Testis (tissue), 2 donors: ENCODE measurements at regions not wholly inside any gene's neighbourhood (a gene's known extent, or its start where the extent isn't known, plus 50 kb on each side); places are given as distances from the start of the nearest gene placed in this dataset.

Experiments used
- DNase-seq: peaks from one replicate; pipeline ENCODE4 v3.0.0-alpha.2; 2019
- H3K27ac ChIP-seq, 2 donors: fragments of 200-600 bp; sonication (generic); one replicate each; pipeline ENCODE4 v1.5.1; 2019
- H3K27me3 ChIP-seq: fragments of 200-600 bp; sonication (generic); one replicate; pipeline ENCODE4 v1.5.1; 2019
- H3K36me3 ChIP-seq: fragments of 200-600 bp; sonication (generic); one replicate; pipeline ENCODE4 v1.5.1; 2017; ENCODE audit warnings: low read depth; ENCODE audit errors: missing control alignments
- H3K4me1 ChIP-seq: fragments of 200-600 bp; sonication (generic); one replicate; pipeline ENCODE4 v1.5.1; 2019
- H3K4me3 ChIP-seq, 2 donors: fragments of 200-600 bp; sonication (generic); one replicate each; pipeline ENCODE4 v1.5.1; 2017 to 2019
- H3K9me3 ChIP-seq: fragments of 200-600 bp; sonication (generic); one replicate; pipeline ENCODE4 v1.5.1; 2017
- POLR2A ChIP-seq: fragments of 450-650 bp; IDR thresholded peaks from one replicate; pipeline ENCODE4 v1.6.1; 2017; ENCODE audit warnings: antibody characterized with exemption, mild to moderate bottlenecking, moderate library complexity
- WGBS, 2 donors: methylation state at CpG; one replicate each; pipeline ENCODE4 v1.1.5; 2018; 5-methylcytosine and 5-hydroxymethylcytosine counted together
- intact Hi-C: fragments of 100-400 bp; cut with DNase I; formaldehyde crosslinking; loops from one replicate; pipeline ENCODE4 v1.15.1; 2023; ENCODE audit warnings: low total_unique reads
- TF ChIP-seq, protein P1 (sequence below), 3 experiments: fragments of 450-650 bp in 2 of 3; fragments of 200-600 bp in 1 of 3; sonication (generic) in 1 of 3; IDR thresholded peaks; one replicate each; pipeline ENCODE4 v1.5.1; 2016 to 2019; ENCODE audit warnings: antibody characterized with exemption in 3 of 3, mild to moderate bottlenecking in 2 of 3, moderate library complexity in 1 of 3

DNA sequence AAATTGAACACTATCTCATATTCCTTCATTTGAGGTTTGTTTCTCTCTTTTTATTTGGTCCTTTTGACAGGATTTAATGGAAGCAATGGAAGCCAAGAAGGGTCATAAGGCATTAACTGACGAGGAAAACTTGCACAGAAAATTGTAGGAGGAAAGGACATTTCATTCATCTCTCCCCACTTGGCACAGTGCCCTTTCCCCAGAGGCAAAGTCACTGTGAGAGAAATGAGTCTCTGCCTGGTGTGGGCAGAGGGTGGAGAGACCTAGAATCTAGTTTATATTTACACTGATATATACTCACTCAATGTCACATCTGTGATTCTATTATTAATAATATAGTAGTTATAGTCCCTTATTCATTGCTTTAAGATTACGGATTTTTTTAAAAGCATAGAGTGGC, 324.6 kb upstream of the IL12A start:
- WGBS, 2 donors, result 60 to 71% methylated on average over 2 of the region's 2 CpGs
- Histone ChIP-seq H3K27me3 (no peaks in the 10 kb centered on the region), H3K4me3 (no peak overlapping the region), H3K36me3 (no peaks in the 10 kb centered on the region), H3K4me1 (no peaks in the 10 kb centered on the region), H3K27ac (no peak overlapping the region), H3K9me3 (no peaks in the 10 kb centered on the region)
- TF ChIP-seq POLR2A, result no peak
- TF ChIP-seq, protein P1, sequence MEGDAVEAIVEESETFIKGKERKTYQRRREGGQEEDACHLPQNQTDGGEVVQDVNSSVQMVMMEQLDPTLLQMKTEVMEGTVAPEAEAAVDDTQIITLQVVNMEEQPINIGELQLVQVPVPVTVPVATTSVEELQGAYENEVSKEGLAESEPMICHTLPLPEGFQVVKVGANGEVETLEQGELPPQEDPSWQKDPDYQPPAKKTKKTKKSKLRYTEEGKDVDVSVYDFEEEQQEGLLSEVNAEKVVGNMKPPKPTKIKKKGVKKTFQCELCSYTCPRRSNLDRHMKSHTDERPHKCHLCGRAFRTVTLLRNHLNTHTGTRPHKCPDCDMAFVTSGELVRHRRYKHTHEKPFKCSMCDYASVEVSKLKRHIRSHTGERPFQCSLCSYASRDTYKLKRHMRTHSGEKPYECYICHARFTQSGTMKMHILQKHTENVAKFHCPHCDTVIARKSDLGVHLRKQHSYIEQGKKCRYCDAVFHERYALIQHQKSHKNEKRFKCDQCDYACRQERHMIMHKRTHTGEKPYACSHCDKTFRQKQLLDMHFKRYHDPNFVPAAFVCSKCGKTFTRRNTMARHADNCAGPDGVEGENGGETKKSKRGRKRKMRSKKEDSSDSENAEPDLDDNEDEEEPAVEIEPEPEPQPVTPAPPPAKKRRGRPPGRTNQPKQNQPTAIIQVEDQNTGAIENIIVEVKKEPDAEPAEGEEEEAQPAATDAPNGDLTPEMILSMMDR (IDR thresholded peaks at IDR 0.05), result no peak
- intact Hi-C loops, result no loop called here
- DNase-seq, result no peak

DNA sequence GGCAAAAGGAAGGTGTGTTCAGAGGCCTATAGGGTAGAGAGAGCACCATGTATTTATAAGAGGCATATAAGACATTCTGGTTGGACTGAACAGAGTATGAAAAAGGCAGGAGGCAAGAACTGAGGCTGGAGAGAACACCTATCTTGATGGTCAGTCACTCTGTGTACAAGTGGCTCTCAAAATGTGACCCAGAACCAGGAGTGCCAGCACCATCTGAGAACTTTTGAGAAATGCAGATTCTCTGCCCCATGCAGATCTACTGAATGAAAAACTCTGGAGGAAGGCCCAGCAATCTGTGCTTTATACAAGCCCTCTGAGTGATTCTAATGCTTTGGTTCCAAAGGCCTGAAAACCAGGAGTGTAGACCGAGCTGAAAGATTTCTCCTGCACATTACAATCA, 324.0 kb upstream of the IL12A start:
- Histone ChIP-seq H3K36me3 (no peaks in the 10 kb centered on the region), H3K4me3 (no peak overlapping the region), H3K27ac (no peak overlapping the region), H3K27me3 (no peaks in the 10 kb centered on the region), H3K4me1 (no peaks in the 10 kb centered on the region), H3K9me3 (no peaks in the 10 kb centered on the region)
- TF ChIP-seq POLR2A, result no peak
- TF ChIP-seq, protein P1 (IDR thresholded peaks at IDR 0.05), result no peak
- no peak for DNase-seq
- WGBS, 2 donors, result 74 to 100% methylated on average over 1 of the region's 1 CpG
- intact Hi-C loops, result no loop called here

DNA sequence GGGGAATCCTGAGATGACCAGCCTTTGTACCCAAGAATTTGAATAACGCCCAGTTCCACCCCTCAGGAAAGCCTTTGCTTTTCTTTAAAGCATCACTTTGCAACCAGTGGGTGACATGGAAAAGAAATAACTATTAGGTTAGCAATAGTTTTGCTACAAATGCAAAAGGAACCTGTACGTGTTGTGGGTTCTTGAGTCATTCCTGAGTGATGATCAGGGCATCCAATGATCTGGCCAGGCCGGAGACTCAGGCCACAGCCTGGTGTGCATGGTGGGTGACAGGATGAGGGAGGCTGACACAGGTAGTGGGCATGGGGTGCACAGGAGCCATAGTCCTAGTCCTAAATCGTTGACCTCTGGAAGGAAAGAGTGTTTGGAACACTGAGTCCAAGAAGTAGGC, 321.4 kb upstream of the IL12A start:
- intact Hi-C loops, result no loop called here
- Histone ChIP-seq H3K9me3 (no peaks in the 10 kb centered on the region), H3K4me3 (no peak overlapping the region), H3K36me3 (no peaks in the 10 kb centered on the region), H3K27me3 (no peaks in the 10 kb centered on the region), H3K27ac (no peak overlapping the region), H3K4me1 (no peaks in the 10 kb centered on the region)
- DNase-seq, result no peak
- WGBS, 2 donors, result 84 to 86% methylated on average over 4 of the region's 4 CpGs
- TF ChIP-seq, protein P1 (IDR thresholded peaks at IDR 0.05), result no peak
- TF ChIP-seq POLR2A, result no peak

DNA sequence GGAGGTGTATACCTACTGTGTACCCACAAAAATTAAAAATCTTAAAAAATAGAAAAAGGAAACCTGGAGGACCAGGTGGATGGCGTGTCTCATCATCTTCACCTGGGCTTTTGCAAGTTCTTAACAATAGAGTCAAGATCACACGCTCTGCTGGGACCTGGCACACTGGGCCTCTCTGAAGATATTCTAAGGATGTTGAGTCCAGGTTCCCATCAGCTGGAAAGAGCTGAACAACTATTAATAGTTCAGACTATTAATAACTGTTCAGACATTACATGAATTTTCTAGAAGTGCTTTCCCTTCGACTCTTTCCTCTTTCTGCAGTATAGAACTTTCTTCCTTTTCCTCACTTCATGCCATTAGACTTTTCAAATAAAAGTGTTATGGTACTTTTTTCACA, 320.2 kb upstream of the IL12A start:
- H3K27ac ChIP-seq, result no peak overlapping the region
- WGBS, 2 donors, result 81 to 88% methylated on average over 3 of the region's 3 CpGs
- H3K36me3 ChIP-seq, result no peaks in the 10 kb centered on the region
- TF ChIP-seq POLR2A, result no peak
- TF ChIP-seq, protein P1 (IDR thresholded peaks at IDR 0.05), result no peak
- H3K27me3 ChIP-seq, result no peaks in the 10 kb centered on the region
- no peaks in the 10 kb centered on the region for H3K9me3 ChIP-seq
- peaks cover 4% of the 10 kb centered on the region for H3K4me1 ChIP-seq
- DNase-seq, result no peak
- intact Hi-C loops, result no loop called here
- no peak overlapping the region for H3K4me3 ChIP-seq

DNA sequence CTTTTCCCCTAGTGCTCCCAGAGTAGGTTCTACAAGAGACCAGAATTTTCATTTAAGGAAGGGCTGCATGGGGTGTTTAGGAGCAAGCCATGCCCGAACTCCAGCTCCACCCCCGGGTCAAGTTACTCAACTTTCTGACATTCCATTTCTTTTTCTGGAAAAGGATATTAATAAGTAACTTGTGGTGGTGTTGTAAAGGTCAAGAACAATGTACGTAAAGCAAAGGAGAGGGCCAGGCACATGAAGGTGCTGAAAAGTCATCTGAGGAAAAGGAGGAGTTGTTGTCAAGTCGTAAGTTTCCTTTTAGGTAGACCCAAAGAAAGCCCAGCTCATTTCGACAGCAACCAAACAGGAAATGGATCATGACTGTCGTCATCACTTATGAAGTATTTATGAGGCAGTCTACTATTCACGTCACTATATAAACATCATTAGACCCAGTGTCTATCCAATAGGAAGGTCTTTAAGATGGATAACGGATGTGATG, 319.6 kb upstream of the IL12A start:
- peaks cover 4% of the 10 kb centered on the region for H3K4me1 ChIP-seq
- no peak overlapping the region for H3K27ac ChIP-seq
- H3K27me3 ChIP-seq, result no peaks in the 10 kb centered on the region
- 50 to 58% methylated on average over 8 of the region's 8 CpGs for WGBS, 2 donors
- no peak for DNase-seq
- no peaks in the 10 kb centered on the region for H3K36me3 ChIP-seq
- intact Hi-C loops, result no loop called here
- TF ChIP-seq, protein P1 (IDR thresholded peaks at IDR 0.05), result no peak
- no peak for TF ChIP-seq POLR2A
- H3K4me3 ChIP-seq, result no peak overlapping the region
- no peaks in the 10 kb centered on the region for H3K9me3 ChIP-seq
